Middle frontal gyrus (tissue), 1 donor: ENCODE measurements at regions not wholly inside any gene's neighbourhood (a gene's known extent, or its start where the extent isn't known, plus 50 kb on each side); places are given as distances from the start of the nearest gene placed in this dataset.
"Not testable (repeated sequence)": the region's sequence is repeated elsewhere in the genome, so short reads cannot be mapped to it uniquely, and the experiment has no call there.

ENCODE experiments used
- DNase-seq: peaks from one replicate; pipeline ENCODE4 v3.0.0-alpha.2; 2015; ENCODE audit warnings: low spot score; ENCODE audit errors: extremely low spot score

- DNase-seq, result no peak
Observed at GRCh38 chr2:77721593-77721992, 199.4 kb upstream of the LRRTM4 start.

GRCh38 chr2:77725045-77725444, 202.9 kb upstream of the LRRTM4 start:
- no peak for DNase-seq

GRCh38 chr2:77734662-77735340, 212.6 kb upstream of the LRRTM4 start:
- not testable (repeated sequence) for DNase-seq

GRCh38 chr2:77737236-77737635, 215.1 kb upstream of the LRRTM4 start:
- no peak for DNase-seq

GRCh38 chr2:77746780-77747179, 224.6 kb upstream of the LRRTM4 start:
- DNase-seq, result no peak

GRCh38 chr2:77753710-77754345, 231.7 kb upstream of the LRRTM4 start:
- not testable (repeated sequence) for DNase-seq

- no peak for DNase-seq
Observed at GRCh38 chr2:77767388-77768076, 245.4 kb upstream of the LRRTM4 start.

GRCh38 chr2:77768508-77768907, 246.3 kb upstream of the LRRTM4 start:
- no peak for DNase-seq

- no peak for DNase-seq
Observed at GRCh38 chr2:77778917-77779316, 256.7 kb upstream of the LRRTM4 start.

GRCh38 chr2:77793500-77793899, 271.3 kb upstream of the LRRTM4 start:
- DNase-seq, result not testable (repeated sequence)

- no peak for DNase-seq
Observed at GRCh38 chr2:77796397-77796796, 274.2 kb upstream of the LRRTM4 start.

GRCh38 chr2:77797088-77797487, 274.9 kb upstream of the LRRTM4 start:
- no peak for DNase-seq

- no peak for DNase-seq
Observed at GRCh38 chr2:77800410-77800809, 278.2 kb upstream of the LRRTM4 start.

GRCh38 chr2:77807531-77808215, 285.5 kb upstream of the LRRTM4 start:
- no peak for DNase-seq

- DNase-seq, result no peak
Observed at GRCh38 chr2:77808599-77808998, 286.4 kb upstream of the LRRTM4 start.

- DNase-seq, result no peak
Observed at GRCh38 chr2:77813599-77813998, 291.4 kb upstream of the LRRTM4 start.

GRCh38 chr2:77816618-77817017, 294.4 kb upstream of the LRRTM4 start:
- DNase-seq, result no peak

GRCh38 chr2:77818186-77818585, 296.0 kb upstream of the LRRTM4 start:
- DNase-seq, result no peak

GRCh38 chr2:77823028-77823427, 300.9 kb upstream of the LRRTM4 start:
- DNase-seq, result no peak

- DNase-seq, result no peak
Observed at GRCh38 chr2:77831060-77831459, 308.9 kb upstream of the LRRTM4 start.

- no peak for DNase-seq
Observed at GRCh38 chr2:77831471-77831870, 309.3 kb upstream of the LRRTM4 start.

- no peak for DNase-seq
Observed at GRCh38 chr2:77831898-77832297, 309.7 kb upstream of the LRRTM4 start.
